Caco-2 (cell line): ENCODE measurements at regions not wholly inside any gene's neighbourhood (a gene's known extent, or its start where the extent isn't known, plus 50 kb on each side); places are given as distances from the start of the nearest gene placed in this dataset.

Experiments used
- BruUV-seq: library from RNA; stranded (reverse); fragments of 400-500 nt; replicated peaks from 2 replicates; lab custom pipeline; 2021; lab: Mats Ljungman, UMichigan
- CTCF ChIA-PET: fragments of 300-600 bp; sonication (Branson Sonifier 250); formaldehyde crosslinking; loops from one replicate; lab custom pipeline; 2022; ENCODE audit warnings: antibody characterized with exemption; lab: Charles Lee
- POLR2A ChIA-PET: fragments of 300-600 bp; sonication (Branson Sonifier 250); formaldehyde crosslinking; loops from one replicate; lab custom pipeline; 2022; ENCODE audit warnings: antibody characterized with exemption; lab: Charles Lee
- DNase-seq, 2 experiments: peaks; one replicate each; pipeline versions ENCODE4 v3.0.0 to v3.0.0-alpha.2; 2020 to 2022
- H3K27me3 ChIP-seq: replicated peaks from 2 replicates; pipeline ENCODE4 v1.6.0; 2011; ENCODE audit warnings: low read length; ENCODE audit not compliant: control insufficient read depth, insufficient read depth
- H3K36me3 ChIP-seq: 2 replicates; pipeline ENCODE4 v1.5.1; 2011; ENCODE audit warnings: low read length; ENCODE audit not compliant: control insufficient read depth, insufficient read depth
- H3K4me1 ChIP-seq: fragments of 250-450 bp; sonication (Bioruptor Pico); 2 replicates; pipeline ENCODE4 v1.5.1; 2020; ENCODE audit warnings: mild to moderate bottlenecking
- H3K4me3 ChIP-seq: 2 replicates; pipeline ENCODE4 v1.5.1; 2011; ENCODE audit warnings: low read depth, mild to moderate bottlenecking, control low read depth, low read length
- H3K9me3 ChIP-seq: fragments of 250-450 bp; sonication (Bioruptor Pico); 2 replicates; pipeline ENCODE4 v1.5.1; 2020; ENCODE audit warnings: mild to moderate bottlenecking, moderate library complexity
- H3K27ac Mint-ChIP-seq: one replicate; pipeline ENCODE4 v1.8.0; 2022; ENCODE audit warnings: mixed read lengths; ENCODE audit not compliant: unreplicated experiment
- H3K27me3 Mint-ChIP-seq: one replicate; pipeline ENCODE4 v1.8.0; 2022; ENCODE audit warnings: mixed read lengths; ENCODE audit not compliant: insufficient read depth, unreplicated experiment
- H3K36me3 Mint-ChIP-seq: one replicate; pipeline ENCODE4 v1.8.0; 2022; ENCODE audit warnings: mild to moderate bottlenecking, mixed read lengths; ENCODE audit not compliant: insufficient read depth, unreplicated experiment
- H3K4me1 Mint-ChIP-seq: one replicate; pipeline ENCODE4 v1.8.0; 2022; ENCODE audit warnings: low read depth, mixed read lengths; ENCODE audit not compliant: unreplicated experiment
- H3K4me3 Mint-ChIP-seq: one replicate; pipeline ENCODE4 v1.8.0; 2022; ENCODE audit warnings: mild to moderate bottlenecking, moderate library complexity, mixed read lengths; ENCODE audit not compliant: unreplicated experiment
- H3K9me3 Mint-ChIP-seq: one replicate; pipeline ENCODE4 v1.8.0; 2022; ENCODE audit warnings: mixed read lengths; ENCODE audit not compliant: unreplicated experiment
- CTCF ChIP-seq, 2 experiments: fragments of 200-600 bp in 1 of 2; IDR thresholded peaks; 1 replicate in 1 of 2; 2 replicates in 1 of 2; pipeline versions ENCODE4 v1.5.1 to v1.8.0; 2011 to 2022; ENCODE audit warnings: antibody characterized with exemption in 1 of 2, control low read depth in 1 of 2, inconsistent platforms in 1 of 2, low read depth in 1 of 2, low read length in 1 of 2, mild to moderate bottlenecking in 1 of 2, moderate library complexity in 1 of 2; ENCODE audit not compliant: insufficient read depth in 1 of 2, severe bottlenecking in 1 of 2, unreplicated experiment in 1 of 2
- intact Hi-C: fragments of 100-400 bp; cut with micrococcal nuclease; formaldehyde crosslinking; loops from one replicate; pipeline ENCODE4 v1.10.0; 2022; ENCODE audit not compliant: unreplicated experiment

DNA sequence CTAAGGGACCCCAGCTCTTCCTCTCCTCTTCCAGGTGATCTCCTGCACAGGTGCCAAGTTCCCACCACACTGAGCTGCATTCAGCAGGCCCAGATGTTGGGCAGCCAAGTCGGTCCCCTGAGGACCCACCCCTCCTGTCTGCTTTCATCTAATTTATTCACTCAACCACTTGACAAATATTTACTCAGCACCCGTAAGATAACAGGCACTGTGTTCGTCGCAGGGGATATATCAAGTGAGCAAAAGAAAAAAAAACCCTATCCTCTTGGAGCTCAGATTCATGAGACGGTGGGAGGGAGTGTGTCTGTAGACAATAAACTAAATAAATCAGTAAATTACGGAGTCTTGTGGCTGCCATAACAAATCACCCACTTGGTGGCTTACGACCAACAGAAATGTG lies 143.6 kb downstream of the MRPL14 start:
- no peaks in the 10 kb centered on the region for H3K36me3 ChIP-seq
- Mint-ChIP-seq H3K9me3 (no peaks in the 10 kb centered on the region), H3K27ac (no peak overlapping the region), H3K4me1 (peaks cover 16% of the 10 kb centered on the region), H3K27me3 (no peaks in the 10 kb centered on the region), H3K36me3 (no peaks in the 10 kb centered on the region), H3K4me3 (no peak overlapping the region)
- no peaks in the 10 kb centered on the region for H3K9me3 ChIP-seq
- peaks cover 24% of the 10 kb centered on the region for H3K4me1 ChIP-seq
- POLR2A ChIA-PET: interaction anchor here (0.6 kb wide), 1 partner anchor 24 kb away, joined by 6 read pairs; no protein-coding TSS in a partner anchor
- intact Hi-C loops: no loop called here
- no peaks in the 10 kb centered on the region for H3K27me3 ChIP-seq
- no TSS peak for BruUV-seq
- DNase-seq: peak; percentile 31
- no peak for TF ChIP-seq CTCF (IDR thresholded peaks at IDR 0.05; ENCODE audit: insufficient read depth in 1 of 2, low read depth in 1 of 2, low read length in 1 of 2, severe bottlenecking in 1 of 2, unreplicated experiment in 1 of 2)
- H3K4me3 ChIP-seq: no peak overlapping the region
- CTCF ChIA-PET: no interaction called here

- Mint-ChIP-seq H3K9me3 (no peaks in the 10 kb centered on the region), H3K36me3 (no peaks in the 10 kb centered on the region), H3K4me1 (peaks cover 16% of the 10 kb centered on the region), H3K27ac (no peak overlapping the region), H3K27me3 (no peaks in the 10 kb centered on the region), H3K4me3 (no peak overlapping the region)
- no peak for TF ChIP-seq CTCF (IDR thresholded peaks at IDR 0.05; ENCODE audit: insufficient read depth in 1 of 2, low read depth in 1 of 2, low read length in 1 of 2, severe bottlenecking in 1 of 2, unreplicated experiment in 1 of 2)
- ChIA-PET POLR2A (interaction anchor here (0.6 kb wide), 1 partner anchor 24 kb away, joined by 6 read pairs; no protein-coding TSS in a partner anchor), CTCF (no interaction called here)
- intact Hi-C loops: no loop called here
- Histone ChIP-seq H3K4me1 (peaks cover 28% of the 10 kb centered on the region), H3K36me3 (no peaks in the 10 kb centered on the region), H3K27me3 (no peaks in the 10 kb centered on the region), H3K4me3 (no peak overlapping the region), H3K9me3 (no peaks in the 10 kb centered on the region)
- no TSS peak for BruUV-seq
- DNase-seq: no peak
These were observed 144.1 kb downstream of the MRPL14 start for GRCh38 chr6:43983191-43983590.

DNA sequence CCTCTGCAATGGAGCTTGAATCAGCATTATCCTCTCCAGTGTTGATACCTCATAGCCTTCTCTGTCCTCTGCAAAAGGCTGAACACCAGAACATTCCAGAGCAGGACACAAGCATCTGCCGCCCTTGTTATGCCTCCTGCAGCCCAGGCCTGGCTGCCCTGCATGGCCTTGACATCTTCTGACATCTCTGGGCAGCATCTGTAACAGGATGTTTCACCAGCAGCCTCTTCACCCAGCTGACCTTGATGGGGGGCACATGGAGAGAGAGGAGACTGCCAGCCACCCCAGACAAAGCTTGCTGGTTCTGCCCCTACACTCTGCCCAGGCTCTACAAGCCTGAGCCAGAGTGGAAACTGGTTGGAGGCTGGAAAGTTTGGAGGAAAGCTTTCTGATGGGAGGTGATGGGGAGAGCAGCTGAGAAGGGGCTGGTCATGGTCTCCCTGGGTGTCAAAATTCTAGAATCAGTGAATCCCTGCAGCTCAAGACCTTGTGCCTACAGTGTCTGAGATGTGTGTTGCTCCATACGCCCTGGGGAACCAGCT lies 145.1 kb downstream of the MRPL14 start:
- Mint-ChIP-seq H3K4me3 (no peak overlapping the region), H3K36me3 (no peaks in the 10 kb centered on the region), H3K27me3 (no peaks in the 10 kb centered on the region), H3K4me1 (peaks cover 24% of the 10 kb centered on the region), H3K9me3 (no peaks in the 10 kb centered on the region), H3K27ac (no peak overlapping the region)
- Histone ChIP-seq H3K27me3 (no peaks in the 10 kb centered on the region), H3K4me3 (no peak overlapping the region), H3K36me3 (no peaks in the 10 kb centered on the region), H3K9me3 (no peaks in the 10 kb centered on the region), H3K4me1 (peaks cover 38% of the 10 kb centered on the region)
- ChIA-PET CTCF (no interaction called here), POLR2A (no interaction called here)
- BruUV-seq: no TSS peak
- TF ChIP-seq CTCF (IDR thresholded peaks at IDR 0.05; ENCODE audit: insufficient read depth in 1 of 2, low read depth in 1 of 2, low read length in 1 of 2, severe bottlenecking in 1 of 2, unreplicated experiment in 1 of 2): no peak
- DNase-seq: no peak
- intact Hi-C loops: no loop called here
